HepG2 (cell line): ENCODE measurements at regions not wholly inside any gene's neighbourhood (a gene's known extent, or its start where the extent isn't known, plus 50 kb on each side); places are given as distances from the start of the nearest gene placed in this dataset.

Source experiments
- BORCS8-MEF2B ChIP-seq: sonication (generic); formaldehyde crosslinking; IDR thresholded peaks from 2 replicates; pipeline ENCODE4 v1.8.0; 2022; ENCODE audit warnings: mild to moderate bottlenecking, missing genetic modification reagents
- ESRRA ChIP-seq: sonication (generic); formaldehyde crosslinking; IDR thresholded peaks from 2 replicates; pipeline ENCODE4 v1.5.1; 2020; ENCODE audit warnings: mild to moderate bottlenecking, low read depth, missing genetic modification reagents
- EZH2 ChIP-seq: conservative IDR thresholded peaks from 2 replicates; pipeline ENCODE4 v1.6.1; 2012; ENCODE audit warnings: mild to moderate bottlenecking, low read depth, low read length, moderate library complexity
- SRF ChIP-seq: IDR thresholded peaks from 2 replicates; pipeline ENCODE4 v1.6.1; 2011; ENCODE audit warnings: mild to moderate bottlenecking, low read depth, low read length, moderate library complexity
- ZNF407 ChIP-seq: sonication (generic); formaldehyde crosslinking; IDR thresholded peaks from one replicate; pipeline ENCODE4 v1.5.1; 2020; ENCODE audit warnings: mild to moderate bottlenecking, missing genetic modification reagents; ENCODE audit errors: not compliant biosample characterization
- TF ChIP-seq, protein P1 (sequence below): sonication (generic); formaldehyde crosslinking; IDR thresholded peaks from 2 replicates; pipeline ENCODE4 v1.4.0; 2020; ENCODE audit warnings: missing genetic modification reagents, mild to moderate bottlenecking, borderline replicate concordance

- no peak for TF ChIP-seq SRF
- TF ChIP-seq EZH2, result no peak
- TF ChIP-seq ESRRA, result no peak
- TF ChIP-seq, protein P1, sequence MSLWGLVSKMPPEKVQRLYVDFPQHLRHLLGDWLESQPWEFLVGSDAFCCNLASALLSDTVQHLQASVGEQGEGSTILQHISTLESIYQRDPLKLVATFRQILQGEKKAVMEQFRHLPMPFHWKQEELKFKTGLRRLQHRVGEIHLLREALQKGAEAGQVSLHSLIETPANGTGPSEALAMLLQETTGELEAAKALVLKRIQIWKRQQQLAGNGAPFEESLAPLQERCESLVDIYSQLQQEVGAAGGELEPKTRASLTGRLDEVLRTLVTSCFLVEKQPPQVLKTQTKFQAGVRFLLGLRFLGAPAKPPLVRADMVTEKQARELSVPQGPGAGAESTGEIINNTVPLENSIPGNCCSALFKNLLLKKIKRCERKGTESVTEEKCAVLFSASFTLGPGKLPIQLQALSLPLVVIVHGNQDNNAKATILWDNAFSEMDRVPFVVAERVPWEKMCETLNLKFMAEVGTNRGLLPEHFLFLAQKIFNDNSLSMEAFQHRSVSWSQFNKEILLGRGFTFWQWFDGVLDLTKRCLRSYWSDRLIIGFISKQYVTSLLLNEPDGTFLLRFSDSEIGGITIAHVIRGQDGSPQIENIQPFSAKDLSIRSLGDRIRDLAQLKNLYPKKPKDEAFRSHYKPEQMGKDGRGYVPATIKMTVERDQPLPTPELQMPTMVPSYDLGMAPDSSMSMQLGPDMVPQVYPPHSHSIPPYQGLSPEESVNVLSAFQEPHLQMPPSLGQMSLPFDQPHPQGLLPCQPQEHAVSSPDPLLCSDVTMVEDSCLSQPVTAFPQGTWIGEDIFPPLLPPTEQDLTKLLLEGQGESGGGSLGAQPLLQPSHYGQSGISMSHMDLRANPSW (CRISPR knock-in tag), result no peak
- TF ChIP-seq BORCS8-MEF2B (CRISPR knock-in tag), result no peak
- no peak for TF ChIP-seq ZNF407 (CRISPR knock-in tag)
These were observed 188.8 kb upstream of the NRP1 start for GRCh38 chr10:33523236-33523792.
